HG03108 (cell line): ENCODE measurements at regions not wholly inside any gene's neighbourhood (a gene's known extent, or its start where the extent isn't known, plus 50 kb on each side); places are given as distances from the start of the nearest gene placed in this dataset.

Source experiments
- ATAC-seq: cut with Tn5 transposase; IDR thresholded peaks from one replicate; pipeline ENCODE4 v1.9.1; 2021; ENCODE audit warnings: moderate library complexity; ENCODE audit not compliant: unreplicated experiment

- no peak for ATAC-seq
Measured at GRCh38 chr6:47151232-47151898, 109.2 kb upstream of the ADGRF1 start.

- ATAC-seq: no peak
Measured at GRCh38 chr6:47149554-47149953, 107.4 kb upstream of the ADGRF1 start.

GRCh38 chr6:47149066-47149465 lies 106.9 kb upstream of the ADGRF1 start:
- ATAC-seq: no peak

- no peak for ATAC-seq
Measured at GRCh38 chr6:47147836-47148344, 105.8 kb upstream of the ADGRF1 start.

- ATAC-seq: no peak
Measured at GRCh38 chr6:47147175-47147727, 105.1 kb upstream of the ADGRF1 start.

- no peak for ATAC-seq
Measured at GRCh38 chr6:47146431-47147174, 104.5 kb upstream of the ADGRF1 start.

- no peak for ATAC-seq
Measured at GRCh38 chr6:47145212-47145611, 103.1 kb upstream of the ADGRF1 start.

- ATAC-seq: no peak
Measured at GRCh38 chr6:47144306-47144705, 102.2 kb upstream of the ADGRF1 start.

GRCh38 chr6:47141963-47142362 lies 99.8 kb upstream of the ADGRF1 start:
- ATAC-seq: no peak

GRCh38 chr6:47141171-47141570 lies 99.0 kb upstream of the ADGRF1 start:
- ATAC-seq: no peak

- ATAC-seq: no peak
Measured at GRCh38 chr6:47138046-47138445, 95.9 kb upstream of the ADGRF1 start.

- no peak for ATAC-seq
Measured at GRCh38 chr6:47137073-47137472, 94.9 kb upstream of the ADGRF1 start.

- ATAC-seq: no peak
Measured at GRCh38 chr6:47135772-47136171, 93.6 kb upstream of the ADGRF1 start.

GRCh38 chr6:47134476-47135189 lies 92.5 kb upstream of the ADGRF1 start:
- no peak for ATAC-seq

- ATAC-seq: no peak
Measured at GRCh38 chr6:47133230-47134000, 91.3 kb upstream of the ADGRF1 start.

GRCh38 chr6:47132724-47133123 lies 90.6 kb upstream of the ADGRF1 start:
- ATAC-seq: no peak

- ATAC-seq: no peak
Measured at GRCh38 chr6:47131773-47132172, 89.6 kb upstream of the ADGRF1 start.

- no peak for ATAC-seq
Measured at GRCh38 chr6:47130086-47130485, 88.0 kb upstream of the ADGRF1 start.

GRCh38 chr6:47129129-47129528 lies 87.0 kb upstream of the ADGRF1 start:
- ATAC-seq: no peak

- ATAC-seq: no peak
Measured at GRCh38 chr6:47126647-47127391, 84.7 kb upstream of the ADGRF1 start.
